Left renal cortex interstitium (tissue), 4 donors: ENCODE measurements at regions not wholly inside any gene's neighbourhood (a gene's known extent, or its start where the extent isn't known, plus 50 kb on each side); places are given as distances from the start of the nearest gene placed in this dataset.

ENCODE experiments used
- DNase-seq, 4 donors: peaks; one replicate each; pipeline ENCODE4 v3.0.0-alpha.2; 2013; ENCODE audit warnings: low read depth in 4 of 4, low spot score in 2 of 4, missing footprints in 1 of 4

GRCh38 chr4:153997516-153997915, 208.6 kb upstream of the SFRP2 start:
- DNase-seq = no peak

- DNase-seq = no peak
Measured at GRCh38 chr4:153989505-153989904, 200.6 kb upstream of the SFRP2 start.

GRCh38 chr4:153988492-153989363, 199.8 kb upstream of the SFRP2 start:
- no peak for DNase-seq

- DNase-seq = no peak
Measured at GRCh38 chr4:153987291-153987690, 198.4 kb upstream of the SFRP2 start.

- no peak for DNase-seq
Measured at GRCh38 chr4:153976954-153977353, 188.1 kb upstream of the SFRP2 start.

- DNase-seq = no peak
Measured at GRCh38 chr4:153974452-153974851, 185.6 kb upstream of the SFRP2 start.

GRCh38 chr4:153973942-153974341, 185.1 kb upstream of the SFRP2 start:
- no peak for DNase-seq

- no peak for DNase-seq
Measured at GRCh38 chr4:153971899-153972298, 183.0 kb upstream of the SFRP2 start.

GRCh38 chr4:153970169-153970568, 181.3 kb upstream of the SFRP2 start:
- no peak for DNase-seq

GRCh38 chr4:153969542-153969941, 180.7 kb upstream of the SFRP2 start:
- no peak for DNase-seq

GRCh38 chr4:153966641-153967040, 177.8 kb upstream of the SFRP2 start:
- DNase-seq = no peak

GRCh38 chr4:153963216-153963615, 174.3 kb upstream of the SFRP2 start:
- DNase-seq = no peak

- DNase-seq = no peak
Measured at GRCh38 chr4:153962311-153963039, 173.6 kb upstream of the SFRP2 start.

GRCh38 chr4:153955327-153955726, 166.4 kb upstream of the SFRP2 start:
- DNase-seq = no peak

- no peak for DNase-seq
Measured at GRCh38 chr4:153954654-153955053, 165.8 kb upstream of the SFRP2 start.

- peak in 3 of 4 donors; percentile 18 to 40 (median 19) for DNase-seq
Measured at GRCh38 chr4:153950100-153950979, 161.5 kb upstream of the SFRP2 start.

- DNase-seq = no peak
Measured at GRCh38 chr4:153948041-153948440, 159.2 kb upstream of the SFRP2 start.

- no peak for DNase-seq
Measured at GRCh38 chr4:153947124-153947523, 158.2 kb upstream of the SFRP2 start.

- DNase-seq = no peak
Measured at GRCh38 chr4:153945704-153946103, 156.8 kb upstream of the SFRP2 start.

- no peak for DNase-seq
Measured at GRCh38 chr4:153943738-153944415, 155.0 kb upstream of the SFRP2 start.
